SK-N-SH (cell line): ENCODE measurements at regions not wholly inside any gene's neighbourhood (a gene's known extent, or its start where the extent isn't known, plus 50 kb on each side); places are given as distances from the start of the nearest gene placed in this dataset.

Experiments
- CTCF ChIP-seq: fragments of 200-600 bp; sonication (generic); IDR thresholded peaks from 2 replicates; pipeline ENCODE4 v1.6.1; 2017; ENCODE audit warnings: antibody characterized with exemption, mild to moderate bottlenecking, moderate library complexity
- EZH2phosphoT487 ChIP-seq: fragments of 200-600 bp; sonication (generic); IDR thresholded peaks from 2 replicates; pipeline ENCODE4 v1.6.1; 2017; ENCODE audit warnings: low read depth, mixed run types, mild to moderate bottlenecking, antibody characterized with exemption, moderate library complexity, borderline replicate concordance
- FOXJ3 ChIP-seq: sonication (generic); formaldehyde crosslinking; IDR thresholded peaks from 2 replicates; pipeline ENCODE4 v1.5.1; 2020; ENCODE audit warnings: mild to moderate bottlenecking, missing genetic modification reagents
- GABPA ChIP-seq: IDR thresholded peaks from 2 replicates; pipeline ENCODE4 v1.4.0; 2012; ENCODE audit warnings: low read depth, mild to moderate bottlenecking
- JUND ChIP-seq: IDR thresholded peaks from 2 replicates; pipeline ENCODE4 v1.4.0; 2012
- MXI1 ChIP-seq: IDR thresholded peaks from 2 replicates; pipeline ENCODE4 v1.6.1; 2012; ENCODE audit warnings: mild to moderate bottlenecking, low read depth, low read length, improper control_type of control experiment
- POLR2AphosphoS5 ChIP-seq: IDR thresholded peaks from 2 replicates; pipeline ENCODE4 v1.6.1; 2012; ENCODE audit warnings: low read depth, low read length
- RAD21 ChIP-seq: IDR thresholded peaks from 2 replicates; pipeline ENCODE4 v1.6.1; 2012; ENCODE audit warnings: mild to moderate bottlenecking, low read length
- RXRA ChIP-seq: IDR thresholded peaks from 2 replicates; pipeline ENCODE4 v1.4.0; 2012; ENCODE audit warnings: low read depth, mild to moderate bottlenecking, borderline replicate concordance
- TCF12 ChIP-seq: IDR thresholded peaks from 2 replicates; pipeline ENCODE4 v1.4.0; 2012
- USF1 ChIP-seq: IDR thresholded peaks from 2 replicates; pipeline ENCODE4 v1.4.0; 2012; ENCODE audit warnings: low read depth, borderline replicate concordance
- USF2 ChIP-seq: fragments of 150-350 bp; IDR thresholded peaks from 2 replicates; pipeline ENCODE4 v1.6.1; 2017; ENCODE audit warnings: antibody characterized with exemption, low read length, low read depth, borderline replicate concordance
- YY1 ChIP-seq: IDR thresholded peaks from 2 replicates; pipeline ENCODE4 v1.4.0; 2012; ENCODE audit warnings: low read depth, mild to moderate bottlenecking
- ZBTB33 ChIP-seq: IDR thresholded peaks from 2 replicates; pipeline ENCODE4 v1.4.0; 2012; ENCODE audit warnings: low read depth, borderline replicate concordance

- TF ChIP-seq CTCF (no peak), RXRA (no peak), EZH2phosphoT487 (no peak), USF1 (no peak), JUND (no peak), GABPA (no peak), USF2 (no peak), MXI1 (no peak), POLR2AphosphoS5 (no peak), RAD21 (no peak), TCF12 (no peak), ZBTB33 (no peak), YY1 (no peak), FOXJ3 (CRISPR knock-in tag) (no peak)
Measured at GRCh38 chr10:76711222-76711997, 926.2 kb downstream of the KCNMA1 start.
